H1 (cell line): ENCODE measurements at regions not wholly inside any gene's neighbourhood (a gene's known extent, or its start where the extent isn't known, plus 50 kb on each side); places are given as distances from the start of the nearest gene placed in this dataset.

Experiments used
- USF2 ChIP-seq: IDR thresholded peaks from 2 replicates; pipeline ENCODE4 v1.6.1; 2011; ENCODE audit warnings: low read length, improper control_type of control experiment

DNA sequence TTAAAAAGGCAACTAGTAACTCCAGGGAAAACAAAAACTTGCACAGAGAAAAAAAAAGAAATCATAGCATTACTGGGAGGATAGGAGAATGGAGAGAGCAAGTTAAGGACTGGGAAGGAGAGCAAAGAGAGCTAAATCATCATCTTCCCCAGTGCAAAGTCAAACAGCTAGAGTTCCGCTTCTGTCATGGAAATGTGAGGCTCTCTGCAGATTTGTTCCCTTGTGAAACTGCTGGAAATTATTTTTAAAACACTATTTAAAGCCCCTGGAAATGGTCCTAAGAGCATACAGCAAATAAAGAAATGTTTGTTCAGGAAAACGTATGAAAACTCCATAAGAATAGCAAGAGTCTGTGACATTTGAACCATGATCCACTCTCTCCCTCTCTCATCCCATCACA lies 64.6 kb downstream of the CAMK2N1 start (continued):
- no peak for TF ChIP-seq USF2
